Peyer's patch (tissue), 4 donors: ENCODE measurements at regions not wholly inside any gene's neighbourhood (a gene's known extent, or its start where the extent isn't known, plus 50 kb on each side); places are given as distances from the start of the nearest gene placed in this dataset.

Source experiments
- CTCF ChIP-seq, 6 experiments: fragments of 450-650 bp in 4 of 6; fragments of 200-600 bp in 2 of 6; sonication (generic) in 1 of 6; IDR thresholded peaks; one replicate each; pipeline ENCODE4 v1.5.1; 2017 to 2019; ENCODE audit warnings: antibody characterized with exemption in 6 of 6, mild to moderate bottlenecking in 3 of 6, moderate library complexity in 1 of 6
- POLR2A ChIP-seq, 2 donors: fragments of 450-650 bp; IDR thresholded peaks; one replicate each; pipeline ENCODE4 v1.5.1; 2017; ENCODE audit warnings: antibody characterized with exemption in 2 of 2, mild to moderate bottlenecking in 2 of 2, moderate library complexity in 2 of 2

GRCh38 chr2:16368951-16369350 lies 296.7 kb downstream of the CYRIA start:
- TF ChIP-seq POLR2A (IDR thresholded peaks at IDR 0.05), result no peak
- TF ChIP-seq CTCF (IDR thresholded peaks at IDR 0.05), result no peak
